ENCODE measurements at regions not wholly inside any gene's neighbourhood (a gene's known extent, or its start where the extent isn't known, plus 50 kb on each side); places are given as distances from the start of the nearest gene placed in this dataset.

GRCh38 chr16:35561346-35561745 is 2101.9 kb downstream of the TP53TG3F start:
- TF ChIP-seq CTCF (conservative IDR thresholded peaks at IDR 0.05; ENCODE audit: low read depth, low read length) = no peak
- no peak for TF ChIP-seq EZH2 (IDR thresholded peaks at IDR 0.05; ENCODE audit: borderline replicate concordance, low read depth, low read length, poor library complexity, severe bottlenecking)
